D341Med (cell line): ENCODE measurements at regions not wholly inside any gene's neighbourhood (a gene's known extent, or its start where the extent isn't known, plus 50 kb on each side); places are given as distances from the start of the nearest gene placed in this dataset.
"Not testable (repeated sequence)": the region's sequence is repeated elsewhere in the genome, so short reads cannot be mapped to it uniquely, and the experiment has no call there.

Experiments used
- DNase-seq: peaks from one replicate; pipeline ENCODE4 v3.0.0; 2012; ENCODE audit warnings: low spot score

GRCh38 chr1:182227864-182228547, 163.6 kb downstream of the GLUL start:
- no peak for DNase-seq

GRCh38 chr1:182226618-182227017, 165.0 kb downstream of the GLUL start:
- no peak for DNase-seq

- not testable (repeated sequence) for DNase-seq
Observed at GRCh38 chr1:182225755-182226154, 164.2 kb upstream of the ZNF648 start.

GRCh38 chr1:182221990-182222389, 160.5 kb upstream of the ZNF648 start:
- not testable (repeated sequence) for DNase-seq

GRCh38 chr1:182221367-182221766, 159.9 kb upstream of the ZNF648 start:
- not testable (repeated sequence) for DNase-seq

- DNase-seq: no peak
Observed at GRCh38 chr1:182217967-182218366, 156.5 kb upstream of the ZNF648 start.

GRCh38 chr1:182217071-182217470, 155.6 kb upstream of the ZNF648 start:
- DNase-seq: no peak

- DNase-seq: no peak
Observed at GRCh38 chr1:182215764-182216163, 154.3 kb upstream of the ZNF648 start.

- DNase-seq: no peak
Observed at GRCh38 chr1:182213163-182213562, 151.7 kb upstream of the ZNF648 start.

GRCh38 chr1:182211386-182211785, 149.9 kb upstream of the ZNF648 start:
- DNase-seq: no peak

- DNase-seq: no peak
Observed at GRCh38 chr1:182210417-182210816, 148.9 kb upstream of the ZNF648 start.

- DNase-seq: no peak
Observed at GRCh38 chr1:182207300-182207699, 145.8 kb upstream of the ZNF648 start.

- DNase-seq: no peak
Observed at GRCh38 chr1:182206626-182207239, 145.2 kb upstream of the ZNF648 start.

- no peak for DNase-seq
Observed at GRCh38 chr1:182205351-182206022, 144.0 kb upstream of the ZNF648 start.

- DNase-seq: no peak
Observed at GRCh38 chr1:182203191-182203875, 141.8 kb upstream of the ZNF648 start.

GRCh38 chr1:182201490-182201889, 140.0 kb upstream of the ZNF648 start:
- not testable (repeated sequence) for DNase-seq

GRCh38 chr1:182200025-182200812, 138.7 kb upstream of the ZNF648 start:
- DNase-seq: no peak

GRCh38 chr1:182198006-182198605, 136.6 kb upstream of the ZNF648 start:
- DNase-seq: no peak

- no peak for DNase-seq
Observed at GRCh38 chr1:182196897-182197870, 135.7 kb upstream of the ZNF648 start.

GRCh38 chr1:182195733-182196132, 134.2 kb upstream of the ZNF648 start:
- no peak for DNase-seq
